GM23338 (cell line): ENCODE measurements at regions not wholly inside any gene's neighbourhood (a gene's known extent, or its start where the extent isn't known, plus 50 kb on each side); places are given as distances from the start of the nearest gene placed in this dataset.

ENCODE experiments used
- ATAC-seq: fragments of 200-7000 bp; cut with Tn5 transposase; 3 replicates; pipeline ENCODE4 v1.9.1; 2020
- DNase-seq: peaks from one replicate; pipeline ENCODE4 v3.0.0-alpha.2; 2015; ENCODE audit warnings: low spot score
- H2AFZ ChIP-seq: fragments of 200-600 bp; sonication (generic); 2 replicates; pipeline ENCODE4 v1.8.0; 2016; ENCODE audit warnings: antibody characterized with exemption, mild to moderate bottlenecking, moderate library complexity
- H3F3A ChIP-seq: fragments of 200-600 bp; sonication (generic); replicated peaks from 2 replicates; pipeline ENCODE4 v1.8.0; 2017; ENCODE audit warnings: antibody characterized with exemption, mixed run types, low read depth
- H3K27ac ChIP-seq: fragments of 200-600 bp; sonication (generic); 2 replicates; pipeline ENCODE4 v1.6.1; 2016; ENCODE audit warnings: low read depth
- H3K27me3 ChIP-seq: fragments of 200-600 bp; sonication (generic); 2 replicates; pipeline ENCODE4 v1.8.0; 2016; ENCODE audit warnings: mild to moderate bottlenecking, mixed run types, moderate library complexity; ENCODE audit not compliant: insufficient read depth
- H3K36me3 ChIP-seq: fragments of 200-600 bp; sonication (generic); 2 replicates; pipeline ENCODE4 v1.8.0; 2016; ENCODE audit warnings: mild to moderate bottlenecking; ENCODE audit not compliant: insufficient read depth
- H3K4me1 ChIP-seq: fragments of 200-600 bp; sonication (generic); 2 replicates; pipeline ENCODE4 v1.8.0; 2016; ENCODE audit warnings: mild to moderate bottlenecking, moderate library complexity; ENCODE audit not compliant: insufficient read depth
- H3K4me2 ChIP-seq: fragments of 200-600 bp; sonication (generic); 2 replicates; pipeline ENCODE4 v1.7.1; 2017; ENCODE audit warnings: mixed run types
- H3K4me3 ChIP-seq: fragments of 200-600 bp; sonication (generic); 2 replicates; pipeline ENCODE4 v1.6.1; 2016; ENCODE audit warnings: mixed run types
- H3K79me2 ChIP-seq: fragments of 200-600 bp; sonication (generic); replicated peaks from 2 replicates; pipeline ENCODE4 v1.8.0; 2017; ENCODE audit warnings: mild to moderate bottlenecking; ENCODE audit not compliant: insufficient read depth
- H3K9me2 ChIP-seq: fragments of 200-600 bp; sonication (generic); 2 replicates; pipeline ENCODE4 v1.8.0; 2017; ENCODE audit not compliant: insufficient read depth
- H4K20me1 ChIP-seq: fragments of 200-600 bp; sonication (generic); replicated peaks from 2 replicates; pipeline ENCODE4 v1.8.0; 2017; ENCODE audit warnings: mild to moderate bottlenecking; ENCODE audit not compliant: insufficient read depth
- H3K27ac Mint-ChIP-seq: 2 replicates; pipeline ENCODE4 v1.8.0; 2020; ENCODE audit warnings: inconsistent platforms, mild to moderate bottlenecking, moderate library complexity, mixed read lengths
- H3K27me3 Mint-ChIP-seq: 3 replicates; pipeline ENCODE4 v1.8.0; 2022; ENCODE audit warnings: low read depth, mild to moderate bottlenecking, moderate library complexity, mixed read lengths, inconsistent platforms; ENCODE audit not compliant: insufficient read depth, poor library complexity
- H3K36me3 Mint-ChIP-seq: 3 replicates; pipeline ENCODE4 v1.8.0; 2021; ENCODE audit warnings: low read depth, mild to moderate bottlenecking, inconsistent platforms, moderate library complexity, mixed read lengths
- H3K4me1 Mint-ChIP-seq: 3 replicates; pipeline ENCODE4 v1.8.0; 2020; ENCODE audit warnings: mild to moderate bottlenecking, inconsistent platforms, mixed read lengths
- H3K4me3 Mint-ChIP-seq: 3 replicates; pipeline ENCODE4 v1.8.0; 2021; ENCODE audit warnings: moderate library complexity, mild to moderate bottlenecking, inconsistent platforms, mixed read lengths
- H3K9me3 Mint-ChIP-seq: 3 replicates; pipeline ENCODE4 v1.8.0; 2020; ENCODE audit warnings: moderate library complexity, mild to moderate bottlenecking, inconsistent platforms, mixed read lengths
- CREB1 ChIP-seq: fragments of 250-450 bp; sonication (Bioruptor Pico); IDR thresholded peaks from 2 replicates; pipeline ENCODE4 v1.5.0; 2020; ENCODE audit warnings: low read depth, mild to moderate bottlenecking, moderate library complexity
- EZH2 ChIP-seq: fragments of 200-600 bp; sonication (generic); IDR thresholded peaks from one replicate; pipeline ENCODE4 v1.8.0; 2017; ENCODE audit warnings: antibody characterized with exemption, mild to moderate bottlenecking, low read depth; ENCODE audit not compliant: unreplicated experiment
- EZH2phosphoT487 ChIP-seq: fragments of 200-600 bp; sonication (generic); IDR thresholded peaks from one replicate; pipeline ENCODE4 v1.8.1; 2018; ENCODE audit warnings: antibody characterized with exemption; ENCODE audit not compliant: unreplicated experiment
- JUNB ChIP-seq: IDR thresholded peaks from one replicate; pipeline ENCODE4 v1.6.1; 2016; ENCODE audit warnings: antibody characterized with exemption; ENCODE audit not compliant: unreplicated experiment
- NANOG ChIP-seq: IDR thresholded peaks from 2 replicates; pipeline ENCODE4 v1.6.1; 2016; ENCODE audit warnings: antibody characterized with exemption, borderline replicate concordance
- ZNF114 ChIP-seq: fragments of 250-450 bp; sonication (Bioruptor Pico); IDR thresholded peaks from 2 replicates; pipeline ENCODE4 v1.5.0; 2020; ENCODE audit warnings: mild to moderate bottlenecking, moderate library complexity
- ZNF331 ChIP-seq: fragments of 250-450 bp; sonication (Bioruptor Pico); IDR thresholded peaks from 2 replicates; pipeline ENCODE4 v1.5.0; 2020; ENCODE audit warnings: low read depth, mild to moderate bottlenecking, moderate library complexity
- ZNF462 ChIP-seq: fragments of 250-450 bp; sonication (Bioruptor Pico); IDR thresholded peaks from 2 replicates; pipeline ENCODE4 v1.5.0; 2020; ENCODE audit warnings: mild to moderate bottlenecking, moderate library complexity
- TF ChIP-seq, protein P1 (sequence below), 2 experiments: fragments of 200-600 bp in 1 of 2; sonication (generic) in 1 of 2; conservative IDR thresholded peaks; 2 replicates each; pipeline versions ENCODE4 v1.5.1 to v1.6.1; 2016 to 2017; ENCODE audit warnings: antibody characterized with exemption in 2 of 2, low read depth in 2 of 2, mild to moderate bottlenecking in 2 of 2, moderate library complexity in 1 of 2
- TF ChIP-seq, protein P2 (sequence below): IDR thresholded peaks from 2 replicates; pipeline ENCODE4 v1.6.1; 2016; ENCODE audit warnings: antibody characterized with exemption

DNA sequence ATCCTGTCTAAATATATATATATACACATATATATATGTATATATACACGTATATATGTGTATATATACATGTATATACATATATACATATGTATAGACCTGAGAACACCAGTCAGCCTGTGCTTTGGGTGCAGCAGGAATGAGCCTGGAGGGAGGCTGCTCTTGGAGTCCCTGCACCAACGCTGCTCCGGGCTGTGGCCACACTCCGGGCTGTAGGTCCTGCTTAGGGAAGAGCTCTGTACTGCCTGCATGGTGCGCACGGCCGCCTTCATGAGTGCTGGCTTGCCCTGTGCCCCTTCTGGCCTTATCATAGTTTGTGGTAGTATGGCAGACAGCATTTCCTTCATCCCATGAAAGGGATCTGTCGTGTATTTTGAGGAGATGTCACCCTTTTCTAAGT, 360.9 kb downstream of the TDRD15 start (continued):
- TF ChIP-seq, protein P1, sequence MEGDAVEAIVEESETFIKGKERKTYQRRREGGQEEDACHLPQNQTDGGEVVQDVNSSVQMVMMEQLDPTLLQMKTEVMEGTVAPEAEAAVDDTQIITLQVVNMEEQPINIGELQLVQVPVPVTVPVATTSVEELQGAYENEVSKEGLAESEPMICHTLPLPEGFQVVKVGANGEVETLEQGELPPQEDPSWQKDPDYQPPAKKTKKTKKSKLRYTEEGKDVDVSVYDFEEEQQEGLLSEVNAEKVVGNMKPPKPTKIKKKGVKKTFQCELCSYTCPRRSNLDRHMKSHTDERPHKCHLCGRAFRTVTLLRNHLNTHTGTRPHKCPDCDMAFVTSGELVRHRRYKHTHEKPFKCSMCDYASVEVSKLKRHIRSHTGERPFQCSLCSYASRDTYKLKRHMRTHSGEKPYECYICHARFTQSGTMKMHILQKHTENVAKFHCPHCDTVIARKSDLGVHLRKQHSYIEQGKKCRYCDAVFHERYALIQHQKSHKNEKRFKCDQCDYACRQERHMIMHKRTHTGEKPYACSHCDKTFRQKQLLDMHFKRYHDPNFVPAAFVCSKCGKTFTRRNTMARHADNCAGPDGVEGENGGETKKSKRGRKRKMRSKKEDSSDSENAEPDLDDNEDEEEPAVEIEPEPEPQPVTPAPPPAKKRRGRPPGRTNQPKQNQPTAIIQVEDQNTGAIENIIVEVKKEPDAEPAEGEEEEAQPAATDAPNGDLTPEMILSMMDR (conservative IDR thresholded peaks at IDR 0.05; ENCODE audit: low read depth in 2 of 2), result no peak
- TF ChIP-seq EZH2 (no peak), EZH2phosphoT487 (no peak), ZNF462 (CRISPR knock-in tag) (no peak), ZNF331 (CRISPR knock-in tag) (no peak), NANOG (no peak)

DNA sequence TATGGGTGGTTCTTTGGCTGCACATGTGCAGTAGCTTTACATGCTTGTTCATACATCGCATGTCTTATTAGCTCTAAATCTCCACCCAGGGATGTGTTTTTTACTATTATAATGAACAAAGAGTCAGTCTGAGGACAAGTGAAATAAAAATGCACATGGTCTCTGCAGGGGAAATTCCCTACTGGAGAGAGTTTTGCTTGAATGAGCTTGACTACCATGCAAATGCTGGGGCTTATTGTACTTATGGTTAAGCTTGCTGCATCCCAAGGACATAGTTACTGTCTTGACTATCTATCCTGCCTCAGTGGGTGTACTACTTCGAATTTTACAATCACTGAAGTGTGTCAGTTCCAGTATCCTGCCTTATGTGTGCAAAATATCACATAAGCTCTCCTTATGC, 362.7 kb downstream of the TDRD15 start:
- Histone ChIP-seq H3K9me2 (no peaks in the 10 kb centered on the region), H3K36me3 (no peaks in the 10 kb centered on the region), H2AFZ (no peak overlapping the region), H3K79me2 (no peaks in the 10 kb centered on the region), H3K4me3 (no peak overlapping the region), H3K27me3 (no peaks in the 10 kb centered on the region), H3K4me1 (no peaks in the 10 kb centered on the region), H4K20me1 (no peaks in the 10 kb centered on the region), H3K4me2 (no peak overlapping the region), H3F3A (no peaks in the 10 kb centered on the region), H3K27ac (no peak overlapping the region)
- DNase-seq, result no peak
- Mint-ChIP-seq H3K36me3 (no peaks in the 10 kb centered on the region), H3K27me3 (no peaks in the 10 kb centered on the region), H3K9me3 (no peaks in the 10 kb centered on the region; the same call in 2 of the 3 replicates), H3K4me3 (no peak overlapping the region), H3K4me1 (no peaks in the 10 kb centered on the region; the same call in 2 of the 3 replicates), H3K27ac (no peak overlapping the region)
- ATAC-seq, result no peak
- TF ChIP-seq JUNB, result no peak
- no peak for TF ChIP-seq CREB1 (CRISPR knock-in tag)
- TF ChIP-seq, protein P1 (conservative IDR thresholded peaks at IDR 0.05; ENCODE audit: low read depth in 2 of 2), result no peak
- TF ChIP-seq EZH2phosphoT487, result no peak
- TF ChIP-seq, protein P2, sequence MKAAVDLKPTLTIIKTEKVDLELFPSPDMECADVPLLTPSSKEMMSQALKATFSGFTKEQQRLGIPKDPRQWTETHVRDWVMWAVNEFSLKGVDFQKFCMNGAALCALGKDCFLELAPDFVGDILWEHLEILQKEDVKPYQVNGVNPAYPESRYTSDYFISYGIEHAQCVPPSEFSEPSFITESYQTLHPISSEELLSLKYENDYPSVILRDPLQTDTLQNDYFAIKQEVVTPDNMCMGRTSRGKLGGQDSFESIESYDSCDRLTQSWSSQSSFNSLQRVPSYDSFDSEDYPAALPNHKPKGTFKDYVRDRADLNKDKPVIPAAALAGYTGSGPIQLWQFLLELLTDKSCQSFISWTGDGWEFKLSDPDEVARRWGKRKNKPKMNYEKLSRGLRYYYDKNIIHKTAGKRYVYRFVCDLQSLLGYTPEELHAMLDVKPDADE, result no peak
- TF ChIP-seq ZNF114 (CRISPR knock-in tag), result no peak
- no peak for TF ChIP-seq EZH2
